IMR-90 (cell line): ENCODE measurements at regions not wholly inside any gene's neighbourhood (a gene's known extent, or its start where the extent isn't known, plus 50 kb on each side); places are given as distances from the start of the nearest gene placed in this dataset.
A peak's percentile ranks its signal among the peaks of the same experiment; 100 is the strongest.

Source experiments
- ATAC-seq: fragments of 200-7000 bp; cut with Tn5 transposase; 2 replicates; pipeline ENCODE4 v1.9.1; 2020; ENCODE audit warnings: low read depth, mild to moderate bottlenecking, moderate library complexity
- BruUV-seq: library from RNA; stranded (reverse); fragments of 400-500 nt; replicated peaks from 2 replicates; lab custom pipeline; 2021; lab: Mats Ljungman, UMichigan
- CTCF ChIA-PET: fragments of 300-600 bp; formaldehyde crosslinking; extraction: SDS; loops from one replicate; lab custom pipeline; 2021; ENCODE audit warnings: antibody characterized with exemption; lab: Yijun Ruan, JAX
- POLR2A ChIA-PET: fragments of 300-600 bp; sonication (Branson Sonifier 250); formaldehyde crosslinking; loops from one replicate; lab custom pipeline; 2022; ENCODE audit warnings: antibody characterized with exemption; ENCODE audit not compliant: unreplicated experiment; lab: Charles Lee
- DNase-seq: peaks from one replicate; pipeline ENCODE4 v3.0.0; 2013
- H2AFZ ChIP-seq: replicated peaks from 2 replicates; pipeline ENCODE3; 2013; ENCODE audit warnings: low read length, mild to moderate bottlenecking; ENCODE audit not compliant: poor library complexity
- H2AK5ac ChIP-seq: 2 replicates; pipeline ENCODE4 v1.6.1; 2013; ENCODE audit warnings: low read depth, low read length, inconsistent platforms
- H2AK9ac ChIP-seq: replicated peaks from 2 replicates; pipeline ENCODE3; 2013; ENCODE audit warnings: mild to moderate bottlenecking, low read depth, low read length, moderate library complexity; ENCODE audit not compliant: poor library complexity
- H2BK120ac ChIP-seq: 2 replicates; pipeline ENCODE4 v1.6.1; 2013; ENCODE audit warnings: low read depth, low read length, inconsistent platforms
- H2BK15ac ChIP-seq: 3 replicates; pipeline ENCODE4 v1.6.1; 2013; ENCODE audit warnings: low read depth, low read length, inconsistent platforms
- H2BK20ac ChIP-seq: 2 replicates; pipeline ENCODE4 v1.6.1; 2013; ENCODE audit warnings: low read depth, mild to moderate bottlenecking, inconsistent platforms, low read length, moderate library complexity
- H2BK5ac ChIP-seq: 2 replicates; pipeline ENCODE4 v1.6.1; 2013; ENCODE audit warnings: mild to moderate bottlenecking, low read depth, low read length, inconsistent platforms; ENCODE audit not compliant: poor library complexity, severe bottlenecking
- H3K14ac ChIP-seq: replicated peaks from 2 replicates; pipeline ENCODE4 v1.6.1; 2013; ENCODE audit warnings: low read depth, low read length, inconsistent platforms
- H3K18ac ChIP-seq: 2 replicates; pipeline ENCODE4 v1.6.1; 2013; ENCODE audit warnings: low read depth, low read length, control low read depth
- H3K23ac ChIP-seq: 2 replicates; pipeline ENCODE4 v1.6.1; 2013; ENCODE audit warnings: low read depth, low read length, inconsistent platforms
- H3K27ac ChIP-seq: 2 replicates; pipeline ENCODE4 v1.5.1; 2013; ENCODE audit warnings: mild to moderate bottlenecking, control low read depth, low read length; ENCODE audit not compliant: insufficient read depth
- H3K27me3 ChIP-seq: 2 replicates; pipeline ENCODE4 v1.6.1; 2013; ENCODE audit warnings: low read length; ENCODE audit not compliant: control insufficient read depth, insufficient read depth
- H3K36me3 ChIP-seq: 2 replicates; pipeline ENCODE4 v1.6.1; 2013; ENCODE audit warnings: low read length, mixed read lengths; ENCODE audit not compliant: control insufficient read depth, insufficient read depth
- H3K4ac ChIP-seq: 2 replicates; pipeline ENCODE4 v1.6.1; 2013; ENCODE audit warnings: low read depth, low read length, inconsistent platforms
- H3K4me1 ChIP-seq: 2 replicates; pipeline ENCODE4 v1.6.1; 2013; ENCODE audit warnings: low read length, mixed read lengths; ENCODE audit not compliant: control insufficient read depth, insufficient read depth
- H3K4me2 ChIP-seq: 2 replicates; pipeline ENCODE4 v1.6.1; 2013; ENCODE audit warnings: low read depth, mild to moderate bottlenecking, control low read depth, low read length, moderate library complexity
- H3K4me3 ChIP-seq: 2 replicates; pipeline ENCODE4 v1.5.1; 2013; ENCODE audit warnings: low read depth, mild to moderate bottlenecking, control low read depth, low read length, moderate library complexity; ENCODE audit not compliant: insufficient read depth
- H3K56ac ChIP-seq: 2 replicates; pipeline ENCODE4 v1.6.1; 2013; ENCODE audit warnings: low read length, inconsistent platforms; ENCODE audit not compliant: insufficient read depth; ENCODE audit errors: extremely low read depth
- H3K79me1 ChIP-seq, 2 experiments: 2 replicates each; pipeline ENCODE4 v1.6.1; 2013; ENCODE audit warnings: low read length in 2 of 2, inconsistent platforms in 1 of 2, low read depth in 1 of 2
- H3K9ac ChIP-seq: 2 replicates; pipeline ENCODE4 v1.6.1; 2013; ENCODE audit warnings: low read depth, low read length, control low read depth
- H3K9me1 ChIP-seq: 2 replicates; pipeline ENCODE4 v1.6.1; 2013; ENCODE audit warnings: low read length, inconsistent platforms; ENCODE audit not compliant: insufficient read depth
- H3K9me3 ChIP-seq: 2 replicates; pipeline ENCODE4 v1.6.1; 2013; ENCODE audit warnings: low read length; ENCODE audit not compliant: control insufficient read depth, insufficient read depth
- H4K20me1 ChIP-seq: 2 replicates; pipeline ENCODE4 v1.6.1; 2013; ENCODE audit warnings: low read length, inconsistent platforms; ENCODE audit not compliant: insufficient read depth
- H4K5ac ChIP-seq: 2 replicates; pipeline ENCODE4 v1.6.1; 2013; ENCODE audit warnings: mild to moderate bottlenecking, low read depth, low read length, control low read depth
- H4K8ac ChIP-seq, 2 experiments: 2 replicates each; pipeline ENCODE4 v1.6.1; 2013; ENCODE audit warnings: low read depth in 2 of 2, low read length in 2 of 2, control low read depth in 1 of 2, inconsistent platforms in 1 of 2
- H4K91ac ChIP-seq: 2 replicates; pipeline ENCODE4 v1.6.1; 2013; ENCODE audit warnings: low read depth, low read length, inconsistent platforms; ENCODE audit not compliant: insufficient read depth
- BHLHE40 ChIP-seq: fragments of 150-350 bp; IDR thresholded peaks from 2 replicates; pipeline ENCODE4 v1.6.1; 2016; ENCODE audit warnings: mild to moderate bottlenecking, low read depth, low read length
- CEBPB ChIP-seq: IDR thresholded peaks from 2 replicates; pipeline ENCODE4 v1.6.1; 2012; ENCODE audit warnings: low read depth, low read length, improper control_type of control experiment
- CHD1 ChIP-seq: IDR thresholded peaks from 2 replicates; pipeline ENCODE4 v1.6.1; 2012; ENCODE audit warnings: low read depth, low read length, improper control_type of control experiment
- MAFK ChIP-seq: IDR thresholded peaks from 2 replicates; pipeline ENCODE4 v1.6.1; 2012; ENCODE audit warnings: low read depth, low read length, improper control_type of control experiment
- MXI1 ChIP-seq: IDR thresholded peaks from 2 replicates; pipeline ENCODE4 v1.6.1; 2012; ENCODE audit warnings: low read depth, mild to moderate bottlenecking, low read length, moderate library complexity, borderline replicate concordance
- NFE2L2 ChIP-seq: fragments of 150-350 bp; IDR thresholded peaks from 2 replicates; pipeline ENCODE4 v1.6.1; 2016; ENCODE audit warnings: low read depth, mild to moderate bottlenecking, low read length
- WGBS, 2 experiments: methylation state at CpG; one replicate each; pipeline versions ENCODE4 v1.1.5 to v1.1.7; 2013; ENCODE audit warnings: missing lambda C conversion rate in 2 of 2; ENCODE audit not compliant: insufficient read length in 1 of 2; ENCODE audit errors: extremely low coverage in 2 of 2; 5-methylcytosine and 5-hydroxymethylcytosine counted together
- dilution Hi-C: fragments of 300-500 bp; cut with HindIII; formaldehyde crosslinking; loops from one replicate; pipeline ENCODE4 v1.14.3; 2018; ENCODE audit warnings: low sequenced_read_pairs; ENCODE audit not compliant: unreplicated experiment
- in situ Hi-C: fragments of 300-500 bp; cut with MboI; formaldehyde crosslinking; loops from 3 replicates; pipeline ENCODE4 v1.14.3; 2019; ENCODE audit warnings: low sequenced_read_pairs, inconsistent platforms, mixed read lengths
- intact Hi-C: fragments of 100-400 bp; cut with micrococcal nuclease; formaldehyde crosslinking; loops from 2 replicates; pipeline ENCODE4 v1.10.0; 2022
- TF ChIP-seq, protein P1 (sequence below): conservative IDR thresholded peaks from 2 replicates; pipeline ENCODE4 v1.5.1; 2012; ENCODE audit warnings: mild to moderate bottlenecking, low read depth, low read length, improper control_type of control experiment
- TF ChIP-seq, protein P2 (sequence below): fragments of 150-350 bp; IDR thresholded peaks from 2 replicates; pipeline ENCODE4 v1.6.1; 2016; ENCODE audit warnings: low read depth, mild to moderate bottlenecking, low read length, moderate library complexity, borderline replicate concordance

DNA sequence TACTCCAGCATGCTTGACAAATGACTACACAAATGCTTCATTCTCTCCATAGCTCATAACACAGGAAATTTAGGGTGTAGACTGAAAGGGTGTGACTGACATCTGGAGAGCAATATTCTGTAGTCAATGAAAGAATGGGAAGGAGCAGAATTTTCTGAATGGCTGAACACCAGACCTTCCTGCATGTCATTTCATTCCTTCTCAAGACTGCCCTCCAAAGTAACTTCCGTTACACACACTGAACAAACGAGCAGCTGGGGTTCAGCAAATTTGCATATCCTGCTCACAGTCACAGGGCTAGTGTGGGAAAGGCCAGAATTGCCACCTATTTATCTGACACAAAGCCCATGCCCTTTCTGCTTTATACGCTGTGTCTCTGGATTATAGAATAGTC is 325.0 kb upstream of the CFAP20DC start:
- DNase-seq (no peak), ATAC-seq (no peak)
- Histone ChIP-seq H3K4ac (no peak overlapping the region), H2BK120ac (no peak overlapping the region), H2AK5ac (no peak overlapping the region), H2AFZ (no peak overlapping the region), H3K9ac (no peak overlapping the region), H4K91ac (no peak overlapping the region), H3K4me2 (no peak overlapping the region), H2BK5ac (no peak overlapping the region), H2BK15ac (no peak overlapping the region), H4K8ac (no peak overlapping the region), H3K79me1 (no peaks in the 10 kb centered on the region), H3K56ac (no peak overlapping the region), H3K9me3 (no peaks in the 10 kb centered on the region), H3K36me3 (no peaks in the 10 kb centered on the region), H4K20me1 (no peaks in the 10 kb centered on the region), H3K27ac (no peak overlapping the region), H3K4me3 (no peak overlapping the region), H3K27me3 (peaks cover 3% of the 10 kb centered on the region; the same call in 1 of the 2 replicates), H2AK9ac (peak overlapping the region; percentile 23), H2BK20ac (no peak overlapping the region), H4K5ac (no peak overlapping the region), H3K4me1 (no peaks in the 10 kb centered on the region), H3K18ac (no peak overlapping the region), H3K9me1 (no peaks in the 10 kb centered on the region), H3K14ac (no peak overlapping the region), H3K23ac (no peak overlapping the region)
- intact Hi-C loops, result no loop called here
- dilution Hi-C loops, result no loop called here
- CTCF ChIA-PET, result no interaction called here
- no CpG with 5 or more reads among the region's 3 CpGs for WGBS, 2 experiments
- TF ChIP-seq CHD1, result no peak
- TF ChIP-seq MAFK, result no peak
- TF ChIP-seq, protein P1, sequence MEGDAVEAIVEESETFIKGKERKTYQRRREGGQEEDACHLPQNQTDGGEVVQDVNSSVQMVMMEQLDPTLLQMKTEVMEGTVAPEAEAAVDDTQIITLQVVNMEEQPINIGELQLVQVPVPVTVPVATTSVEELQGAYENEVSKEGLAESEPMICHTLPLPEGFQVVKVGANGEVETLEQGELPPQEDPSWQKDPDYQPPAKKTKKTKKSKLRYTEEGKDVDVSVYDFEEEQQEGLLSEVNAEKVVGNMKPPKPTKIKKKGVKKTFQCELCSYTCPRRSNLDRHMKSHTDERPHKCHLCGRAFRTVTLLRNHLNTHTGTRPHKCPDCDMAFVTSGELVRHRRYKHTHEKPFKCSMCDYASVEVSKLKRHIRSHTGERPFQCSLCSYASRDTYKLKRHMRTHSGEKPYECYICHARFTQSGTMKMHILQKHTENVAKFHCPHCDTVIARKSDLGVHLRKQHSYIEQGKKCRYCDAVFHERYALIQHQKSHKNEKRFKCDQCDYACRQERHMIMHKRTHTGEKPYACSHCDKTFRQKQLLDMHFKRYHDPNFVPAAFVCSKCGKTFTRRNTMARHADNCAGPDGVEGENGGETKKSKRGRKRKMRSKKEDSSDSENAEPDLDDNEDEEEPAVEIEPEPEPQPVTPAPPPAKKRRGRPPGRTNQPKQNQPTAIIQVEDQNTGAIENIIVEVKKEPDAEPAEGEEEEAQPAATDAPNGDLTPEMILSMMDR, result no peak
- TF ChIP-seq BHLHE40, result no peak
- TF ChIP-seq, protein P2, sequence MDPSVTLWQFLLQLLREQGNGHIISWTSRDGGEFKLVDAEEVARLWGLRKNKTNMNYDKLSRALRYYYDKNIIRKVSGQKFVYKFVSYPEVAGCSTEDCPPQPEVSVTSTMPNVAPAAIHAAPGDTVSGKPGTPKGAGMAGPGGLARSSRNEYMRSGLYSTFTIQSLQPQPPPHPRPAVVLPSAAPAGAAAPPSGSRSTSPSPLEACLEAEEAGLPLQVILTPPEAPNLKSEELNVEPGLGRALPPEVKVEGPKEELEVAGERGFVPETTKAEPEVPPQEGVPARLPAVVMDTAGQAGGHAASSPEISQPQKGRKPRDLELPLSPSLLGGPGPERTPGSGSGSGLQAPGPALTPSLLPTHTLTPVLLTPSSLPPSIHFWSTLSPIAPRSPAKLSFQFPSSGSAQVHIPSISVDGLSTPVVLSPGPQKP, result no peak
- no peak for TF ChIP-seq NFE2L2
- TF ChIP-seq MXI1, result no peak
- TF ChIP-seq CEBPB, result no peak
- POLR2A ChIA-PET, result no interaction called here
- no TSS peak for BruUV-seq
- in situ Hi-C loops, result no loop called here
